Spleen (tissue), 7 donors: ENCODE measurements at regions not wholly inside any gene's neighbourhood (a gene's known extent, or its start where the extent isn't known, plus 50 kb on each side); places are given as distances from the start of the nearest gene placed in this dataset.

Source experiments
- POLR2A ChIP-seq, 3 donors: fragments of 450-650 bp; IDR thresholded peaks; one replicate each; pipeline ENCODE4 v1.5.1; 2017; ENCODE audit warnings: antibody characterized with exemption in 3 of 3, mild to moderate bottlenecking in 1 of 3
- TF ChIP-seq, protein P1 (sequence below), 11 experiments: fragments of 200-600 bp in 7 of 11; fragments of 450-650 bp in 4 of 11; sonication (generic) in 4 of 11; IDR thresholded peaks in 8 of 11; conservative IDR thresholded peaks in 3 of 11; 1 replicate in 7 of 11; 2 replicates in 4 of 11; pipeline versions ENCODE4 v1.4.0 to v1.8.0; 2016 to 2021; ENCODE audit warnings: antibody characterized with exemption in 11 of 11, inconsistent platforms in 4 of 11, mild to moderate bottlenecking in 1 of 11
- donor health status: DM: no; HTN: no; CAD: no; lungs with moderate emphysema.
- donor health status: DM: no; HTN: no; CAD: no.
- donor health status: DM: no; HTN: no; CAD: no.

DNA sequence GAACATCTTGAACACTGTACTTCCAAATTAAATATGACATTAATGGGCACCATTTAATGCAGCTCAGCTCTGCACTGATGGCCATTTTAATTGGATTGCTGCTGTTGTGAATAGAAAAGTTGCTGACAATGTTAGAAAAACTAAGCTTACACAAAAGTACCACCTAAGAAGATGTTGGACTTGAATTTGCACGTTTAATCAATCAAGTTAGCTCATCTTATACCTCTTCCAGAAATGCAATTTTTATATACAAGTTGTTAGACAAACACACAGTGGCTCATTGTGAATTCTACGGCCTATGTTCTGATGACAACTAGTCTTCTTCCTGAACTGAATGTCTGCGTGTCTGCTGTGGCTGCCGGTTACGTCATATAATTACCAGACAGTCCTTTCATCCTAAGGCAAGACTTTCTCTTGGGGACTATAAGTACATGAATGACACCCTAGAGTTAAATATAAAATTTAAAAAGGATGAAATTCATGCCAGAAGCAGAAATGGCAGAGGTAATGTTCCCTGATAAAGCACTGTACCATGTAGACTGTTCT is 330.2 kb downstream of the EPM2A start:
- TF ChIP-seq POLR2A (IDR thresholded peaks at IDR 0.05) = no peak
- TF ChIP-seq, protein P1, sequence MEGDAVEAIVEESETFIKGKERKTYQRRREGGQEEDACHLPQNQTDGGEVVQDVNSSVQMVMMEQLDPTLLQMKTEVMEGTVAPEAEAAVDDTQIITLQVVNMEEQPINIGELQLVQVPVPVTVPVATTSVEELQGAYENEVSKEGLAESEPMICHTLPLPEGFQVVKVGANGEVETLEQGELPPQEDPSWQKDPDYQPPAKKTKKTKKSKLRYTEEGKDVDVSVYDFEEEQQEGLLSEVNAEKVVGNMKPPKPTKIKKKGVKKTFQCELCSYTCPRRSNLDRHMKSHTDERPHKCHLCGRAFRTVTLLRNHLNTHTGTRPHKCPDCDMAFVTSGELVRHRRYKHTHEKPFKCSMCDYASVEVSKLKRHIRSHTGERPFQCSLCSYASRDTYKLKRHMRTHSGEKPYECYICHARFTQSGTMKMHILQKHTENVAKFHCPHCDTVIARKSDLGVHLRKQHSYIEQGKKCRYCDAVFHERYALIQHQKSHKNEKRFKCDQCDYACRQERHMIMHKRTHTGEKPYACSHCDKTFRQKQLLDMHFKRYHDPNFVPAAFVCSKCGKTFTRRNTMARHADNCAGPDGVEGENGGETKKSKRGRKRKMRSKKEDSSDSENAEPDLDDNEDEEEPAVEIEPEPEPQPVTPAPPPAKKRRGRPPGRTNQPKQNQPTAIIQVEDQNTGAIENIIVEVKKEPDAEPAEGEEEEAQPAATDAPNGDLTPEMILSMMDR (IDR thresholded peaks at IDR 0.05 in 8 of 11, conservative IDR thresholded peaks at IDR 0.05 in 3 of 11) = no peak
